Thoracic aorta (tissue), 2 donors: ENCODE measurements at regions not wholly inside any gene's neighbourhood (a gene's known extent, or its start where the extent isn't known, plus 50 kb on each side); places are given as distances from the start of the nearest gene placed in this dataset.
"Not testable (repeated sequence)": the region's sequence is repeated elsewhere in the genome, so short reads cannot be mapped to it uniquely, and the experiment has no call there.

Source experiments
- ATAC-seq: fragments of 150-250 bp; one replicate; pipeline ENCODE4 v1.8.0; 2017; ENCODE audit warnings: low read depth; ENCODE audit not compliant: insufficient number of reproducible peaks, low FRiP score
- DNase-seq: peaks from one replicate; pipeline ENCODE4 v3.0.0-alpha.2; 2020; ENCODE audit warnings: low spot score
- H3K27ac ChIP-seq, 2 donors: fragments of 200-600 bp; sonication (generic); 1 replicate in 1 of 2; 2 replicates in 1 of 2; pipeline ENCODE4 v1.5.1; 2016; ENCODE audit warnings: mild to moderate bottlenecking in 2 of 2, moderate library complexity in 2 of 2
- H3K27me3 ChIP-seq: fragments of 200-600 bp; sonication (generic); replicated peaks from 2 replicates; pipeline ENCODE4 v1.6.0; 2016; ENCODE audit warnings: mild to moderate bottlenecking; ENCODE audit not compliant: insufficient read depth
- H3K36me3 ChIP-seq: fragments of 200-600 bp; sonication (generic); one replicate; pipeline ENCODE4 v1.5.1; 2016
- H3K4me1 ChIP-seq, 2 donors: fragments of 200-600 bp; sonication (generic); 1 replicate in 1 of 2; 2 replicates in 1 of 2; pipeline versions ENCODE4 v1.5.1 to v1.6.0; 2016; ENCODE audit warnings: low read depth in 2 of 2, mild to moderate bottlenecking in 1 of 2; ENCODE audit not compliant: control insufficient read depth in 1 of 2
- H3K4me3 ChIP-seq: fragments of 200-600 bp; sonication (generic); 2 replicates; pipeline ENCODE4 v1.5.1; 2016; ENCODE audit warnings: mild to moderate bottlenecking
- H3K9me3 ChIP-seq: fragments of 200-600 bp; sonication (generic); 2 replicates; pipeline ENCODE4 v1.5.1; 2016
- CTCF ChIP-seq: fragments of 200-600 bp; sonication (generic); IDR thresholded peaks from one replicate; pipeline ENCODE4 v1.5.1; 2019; ENCODE audit warnings: antibody characterized with exemption

- no peak overlapping the region for H3K4me3 ChIP-seq
- DNase-seq (no peak), ATAC-seq (no peak)
- TF ChIP-seq CTCF = no peak
- H3K9me3 ChIP-seq = no peaks in the 10 kb centered on the region
- H3K27me3 ChIP-seq = no peaks in the 10 kb centered on the region
- H3K4me1 ChIP-seq = no peaks in the 10 kb centered on the region
- no peaks in the 10 kb centered on the region for H3K36me3 ChIP-seq
- no peak overlapping the region for H3K27ac ChIP-seq
Measured at GRCh38 chr5:131107128-131107527, 57.9 kb downstream of the HINT1 start.

- H3K27me3 ChIP-seq = no peaks in the 10 kb centered on the region
- no peak for TF ChIP-seq CTCF
- H3K4me1 ChIP-seq = no peaks in the 10 kb centered on the region
- no peak for DNase-seq
- no peaks in the 10 kb centered on the region for H3K36me3 ChIP-seq
- H3K9me3 ChIP-seq = no peaks in the 10 kb centered on the region
- no peak for ATAC-seq
- no peak overlapping the region for H3K27ac ChIP-seq
- H3K4me3 ChIP-seq = no peak overlapping the region
Measured at GRCh38 chr5:131104169-131104808, 60.8 kb downstream of the HINT1 start.

GRCh38 chr5:131096774-131097710, 68.0 kb downstream of the HINT1 start:
- H3K9me3 ChIP-seq = no peaks in the 10 kb centered on the region
- ATAC-seq (no peak), DNase-seq (no peak)
- H3K27ac ChIP-seq = no peak overlapping the region
- H3K4me3 ChIP-seq = no peak overlapping the region
- no peak for TF ChIP-seq CTCF
- H3K27me3 ChIP-seq = no peaks in the 10 kb centered on the region
- no peaks in the 10 kb centered on the region for H3K36me3 ChIP-seq
- no peaks in the 10 kb centered on the region for H3K4me1 ChIP-seq

- H3K4me1 ChIP-seq, H3K27me3 ChIP-seq, H3K4me3 ChIP-seq, H3K9me3 ChIP-seq, H3K27ac ChIP-seq, H3K36me3 ChIP-seq, DNase-seq, ATAC-seq: not testable (repeated sequence)
Measured at GRCh38 chr5:131095561-131095960, 69.5 kb downstream of the HINT1 start.

GRCh38 chr5:131084436-131084835, 80.6 kb downstream of the HINT1 start:
- TF ChIP-seq CTCF = no peak
- Histone ChIP-seq H3K4me1 (no peaks in the 10 kb centered on the region), H3K27me3 (no peaks in the 10 kb centered on the region), H3K27ac (no peak overlapping the region), H3K4me3 (no peak overlapping the region), H3K36me3 (no peaks in the 10 kb centered on the region), H3K9me3 (no peaks in the 10 kb centered on the region)
- ATAC-seq (no peak), DNase-seq (no peak)
